ENCODE measurements at regions not wholly inside any gene's neighbourhood (a gene's known extent, or its start where the extent isn't known, plus 50 kb on each side); places are given as distances from the start of the nearest gene placed in this dataset.
"Not testable (repeated sequence)": the region's sequence is repeated elsewhere in the genome, so short reads cannot be mapped to it uniquely, and the experiment has no call there.

GRCh38 chrX:40878766-40879165, 143.4 kb upstream of the MED14 start:
- Histone ChIP-seq H3K36me3 (no peaks in the 10 kb centered on the region), H3K4me1 (peaks cover 0 to 4% of the 10 kb centered on the region in 2 donors), H3K27me3 (peaks cover 0 to 2% (median 0%) of the 10 kb centered on the region in 3 donors), H3K27ac (no peak overlapping the region), H3K4me3 (no peak overlapping the region), H3K9me3 (no peaks in the 10 kb centered on the region)
- in situ Hi-C loops (cut with MboI; ENCODE audit: low sequenced_read_pairs in 4 of 4) (loop anchor here in 3 of 4 donors (5.0 to 10.0 kb wide), 2 partner anchors 236 to 239 kb away; no protein-coding TSS in a partner anchor), intact Hi-C loops (cut with DNase I; ENCODE audit: low total_unique reads) (loop anchor here (10.0 kb wide), 1 partner anchor 136 kb away; no protein-coding TSS in a partner anchor)
- no peak for DNase-seq
- ATAC-seq = no peak
- TF ChIP-seq POLR2A (IDR thresholded peaks at IDR 0.05) = no peak
- no peak for TF ChIP-seq CTCF (IDR thresholded peaks at IDR 0.05 in 4 of 5, conservative IDR thresholded peaks at IDR 0.05 in 1 of 5)

- not testable (repeated sequence) for H3K27me3 ChIP-seq, H3K9me3 ChIP-seq, DNase-seq, H3K4me3 ChIP-seq, H3K4me1 ChIP-seq, H3K27ac ChIP-seq, ATAC-seq, H3K36me3 ChIP-seq
- in situ Hi-C loops (cut with MboI; ENCODE audit: low sequenced_read_pairs in 4 of 4) = loop anchor here in 3 of 4 donors (5.0 to 10.0 kb wide), 2 partner anchors 236 to 238 kb away; no protein-coding TSS in a partner anchor
- intact Hi-C loops (cut with DNase I; ENCODE audit: low total_unique reads) = loop anchor here (10.0 kb wide), 1 partner anchor 136 kb away; no protein-coding TSS in a partner anchor
Measured at GRCh38 chrX:40879172-40879571, 143.8 kb upstream of the MED14 start.

DNA sequence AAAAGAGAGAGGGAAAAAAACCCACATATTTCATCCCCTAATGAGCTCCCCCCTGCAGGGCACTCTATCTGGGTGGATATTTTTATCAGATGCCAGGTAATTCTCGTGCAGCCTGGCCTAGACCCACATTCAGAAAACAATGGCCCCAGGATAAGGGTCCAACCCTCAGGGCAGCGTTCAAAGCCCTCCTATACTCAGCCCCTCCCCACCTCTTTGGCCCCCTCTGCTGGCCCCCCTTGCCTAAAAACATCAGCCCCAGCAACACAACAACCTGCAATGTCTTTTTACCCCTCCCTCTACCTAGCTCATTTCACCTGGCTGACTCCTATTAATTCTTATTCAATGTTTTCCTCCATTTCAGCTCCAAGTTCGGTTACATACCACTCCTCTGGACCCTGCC, 145.4 kb upstream of the MED14 start:
- TF ChIP-seq CTCF (IDR thresholded peaks at IDR 0.05 in 4 of 5, conservative IDR thresholded peaks at IDR 0.05 in 1 of 5) (no peak), POLR2A (IDR thresholded peaks at IDR 0.05) (no peak)
- ATAC-seq = no peak
- Histone ChIP-seq H3K27ac (no peak overlapping the region), H3K9me3 (no peaks in the 10 kb centered on the region), H3K4me1 (peaks cover 0 to 4% of the 10 kb centered on the region in 2 donors), H3K27me3 (peaks cover 0 to 2% (median 0%) of the 10 kb centered on the region in 3 donors), H3K36me3 (no peaks in the 10 kb centered on the region), H3K4me3 (no peak overlapping the region)
- intact Hi-C loops (cut with DNase I; ENCODE audit: low total_unique reads) (no loop called here), in situ Hi-C loops (cut with MboI; ENCODE audit: low sequenced_read_pairs in 4 of 4) (loop anchor here in 1 of 4 donors (10.0 kb wide), 1 partner anchor 234 kb away; no protein-coding TSS in a partner anchor)
- DNase-seq = no peak

GRCh38 chrX:40883021-40883619, 147.8 kb upstream of the MED14 start:
- no peaks in the 10 kb centered on the region for H3K36me3 ChIP-seq
- peaks cover 0 to 2% of the 10 kb centered on the region in 2 donors for H3K4me1 ChIP-seq
- intact Hi-C loops (cut with DNase I; ENCODE audit: low total_unique reads) = no loop called here
- no peak for ATAC-seq
- peaks cover 0 to 2% (median 0%) of the 10 kb centered on the region in 3 donors for H3K27me3 ChIP-seq
- H3K9me3 ChIP-seq = no peaks in the 10 kb centered on the region
- no peak overlapping the region for H3K27ac ChIP-seq
- in situ Hi-C loops (cut with MboI; ENCODE audit: low sequenced_read_pairs in 4 of 4) = loop anchor here in 1 of 4 donors (10.0 kb wide), 1 partner anchor 232 kb away; no protein-coding TSS in a partner anchor
- DNase-seq = no peak
- no peak overlapping the region for H3K4me3 ChIP-seq
- TF ChIP-seq POLR2A (IDR thresholded peaks at IDR 0.05) = no peak
- TF ChIP-seq CTCF (IDR thresholded peaks at IDR 0.05 in 4 of 5, conservative IDR thresholded peaks at IDR 0.05 in 1 of 5) = no peak

DNA sequence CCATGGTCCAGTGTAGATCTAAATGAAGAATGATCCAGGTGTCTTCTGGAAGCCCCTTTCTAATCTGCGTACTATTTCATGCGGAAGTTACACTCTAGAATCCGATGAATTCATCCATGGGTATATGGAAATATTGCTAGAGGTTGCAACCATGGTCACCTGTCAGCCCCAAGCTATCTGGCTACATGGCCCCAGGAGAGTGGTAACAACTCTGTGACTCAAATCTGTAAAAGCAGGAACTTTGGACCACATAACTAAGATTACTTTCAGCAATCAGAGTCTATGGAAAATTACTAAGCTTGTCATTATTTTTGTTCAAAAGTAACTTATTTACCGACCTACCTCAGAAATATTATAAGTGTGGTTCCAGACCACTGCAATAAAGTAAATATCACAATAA, 150.6 kb upstream of the MED14 start:
- no peak for ATAC-seq
- intact Hi-C loops (cut with DNase I; ENCODE audit: low total_unique reads) = no loop called here
- TF ChIP-seq CTCF (IDR thresholded peaks at IDR 0.05 in 4 of 5, conservative IDR thresholded peaks at IDR 0.05 in 1 of 5) (no peak), POLR2A (IDR thresholded peaks at IDR 0.05) (no peak)
- Histone ChIP-seq H3K27ac (no peak overlapping the region), H3K27me3 (peaks cover 0 to 2% (median 0%) of the 10 kb centered on the region in 3 donors), H3K4me3 (no peak overlapping the region), H3K4me1 (no peaks in the 10 kb centered on the region), H3K36me3 (no peaks in the 10 kb centered on the region), H3K9me3 (no peaks in the 10 kb centered on the region)
- DNase-seq = no peak
- in situ Hi-C loops (cut with MboI; ENCODE audit: low sequenced_read_pairs in 4 of 4) = loop anchor here in 1 of 4 donors (10.0 kb wide), 1 partner anchor 229 kb away; no protein-coding TSS in a partner anchor

All from gastrocnemius medialis (tissue), 4 donors.